DOHH2 (cell line): ENCODE measurements at regions not wholly inside any gene's neighbourhood (a gene's known extent, or its start where the extent isn't known, plus 50 kb on each side); places are given as distances from the start of the nearest gene placed in this dataset.

Source experiments
- H3F3A ChIP-seq: fragments of 200-600 bp; sonication (generic), shearing (Covaris generic); 2 replicates; pipeline ENCODE4 v1.6.0; 2016; ENCODE audit warnings: antibody characterized with exemption, mild to moderate bottlenecking; ENCODE audit not compliant: control insufficient read depth, insufficient read depth
- H3K27ac ChIP-seq: fragments of 200-600 bp; sonication (generic); 2 replicates; pipeline ENCODE4 v1.5.1; 2014; ENCODE audit warnings: low read depth, mild to moderate bottlenecking, low read length, moderate library complexity
- H3K27me3 ChIP-seq: fragments of 200-600 bp; sonication (generic); 2 replicates; pipeline ENCODE4 v1.6.1; 2014; ENCODE audit warnings: mild to moderate bottlenecking, low read length, mixed read lengths; ENCODE audit not compliant: control insufficient read depth
- H3K36me3 ChIP-seq: fragments of 200-600 bp; sonication (generic); 2 replicates; pipeline ENCODE4 v1.6.1; 2014; ENCODE audit warnings: mild to moderate bottlenecking, low read length, moderate library complexity, mixed read lengths; ENCODE audit not compliant: control insufficient read depth
- H3K4me1 ChIP-seq: fragments of 200-600 bp; sonication (generic); 2 replicates; pipeline ENCODE4 v1.6.1; 2014; ENCODE audit warnings: mild to moderate bottlenecking, low read length, mixed read lengths; ENCODE audit not compliant: control insufficient read depth
- H3K4me2 ChIP-seq: fragments of 200-600 bp; sonication (generic); 2 replicates; pipeline ENCODE4 v1.6.0; 2014; ENCODE audit warnings: mild to moderate bottlenecking, low read length, moderate library complexity
- H3K4me3 ChIP-seq: fragments of 200-600 bp; sonication (generic); 2 replicates; pipeline ENCODE4 v1.5.1; 2014; ENCODE audit warnings: mild to moderate bottlenecking, low read length, mixed read lengths
- H3K79me2 ChIP-seq: fragments of 200-600 bp; sonication (generic); 2 replicates; pipeline ENCODE4 v1.6.1; 2014; ENCODE audit warnings: mild to moderate bottlenecking, low read length, mixed read lengths; ENCODE audit not compliant: control insufficient read depth
- H3K9me2 ChIP-seq: fragments of 200-600 bp; sonication (generic); replicated peaks from 2 replicates; pipeline ENCODE4 v1.6.1; 2014; ENCODE audit warnings: mild to moderate bottlenecking, low read length, mixed read lengths; ENCODE audit not compliant: control insufficient read depth
- H3K9me3 ChIP-seq: fragments of 200-600 bp; sonication (generic); 2 replicates; pipeline ENCODE4 v1.6.1; 2014; ENCODE audit warnings: antibody characterized with exemption, low read length, mixed read lengths; ENCODE audit not compliant: control insufficient read depth, insufficient read depth
- H4K20me1 ChIP-seq: fragments of 200-600 bp; sonication (generic); 2 replicates; pipeline ENCODE4 v1.6.0; 2014; ENCODE audit warnings: low read depth, mild to moderate bottlenecking, antibody characterized with exemption, low read length, moderate library complexity; ENCODE audit not compliant: control insufficient read depth, insufficient read depth
- EZH2phosphoT487 ChIP-seq: fragments of 200-600 bp; sonication (generic); IDR thresholded peaks from 2 replicates; pipeline ENCODE4 v1.6.1; 2017; ENCODE audit warnings: borderline replicate concordance, mild to moderate bottlenecking, antibody characterized with exemption, low read length, moderate library complexity, mixed read lengths
- TF ChIP-seq, protein P1 (sequence below): fragments of 200-600 bp; sonication (generic); IDR thresholded peaks from one replicate; pipeline ENCODE4 v1.5.1; 2014; ENCODE audit warnings: antibody characterized with exemption, mild to moderate bottlenecking, low read depth, low read length; ENCODE audit not compliant: poor library complexity, severe bottlenecking

DNA sequence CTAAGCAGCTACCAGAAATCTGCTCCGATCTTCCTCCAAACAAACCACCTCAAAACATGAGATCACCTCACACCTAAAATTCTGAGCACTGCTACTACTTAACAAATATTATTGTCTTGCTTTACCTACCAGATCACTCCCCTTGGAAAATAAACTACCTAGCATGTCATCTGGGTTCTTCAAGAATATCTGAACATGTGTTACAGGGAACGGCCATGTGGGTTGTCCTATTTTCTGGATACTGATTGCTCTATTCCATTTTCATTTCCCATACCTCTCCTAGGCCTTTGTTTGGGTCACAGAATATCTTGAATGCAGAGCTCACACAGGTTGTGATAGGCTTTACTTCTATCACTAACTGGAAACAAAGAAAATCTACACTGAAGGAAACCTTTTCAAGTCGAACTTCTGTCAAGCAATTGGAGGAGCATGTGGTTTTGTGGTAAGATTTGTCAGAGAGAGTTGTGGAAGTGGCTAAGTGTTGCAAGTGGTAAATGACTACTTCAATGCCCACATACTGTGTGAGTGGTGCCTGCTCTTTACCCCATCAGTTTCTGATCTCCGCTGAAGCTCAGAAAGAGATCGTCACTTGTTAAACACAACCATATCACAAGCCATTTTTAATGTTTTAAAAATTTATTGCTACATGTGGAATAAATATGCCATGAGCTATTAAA lies 739.1 kb upstream of the ZEB2 start:
- no peak overlapping the region for H3K27ac ChIP-seq
- H3K36me3 ChIP-seq, result no peaks in the 10 kb centered on the region
- peaks cover 10% of the 10 kb centered on the region; the same call in 1 of the 2 replicates for H3K9me3 ChIP-seq
- no peaks in the 10 kb centered on the region for H3K27me3 ChIP-seq
- no peak for TF ChIP-seq EZH2phosphoT487
- TF ChIP-seq, protein P1, sequence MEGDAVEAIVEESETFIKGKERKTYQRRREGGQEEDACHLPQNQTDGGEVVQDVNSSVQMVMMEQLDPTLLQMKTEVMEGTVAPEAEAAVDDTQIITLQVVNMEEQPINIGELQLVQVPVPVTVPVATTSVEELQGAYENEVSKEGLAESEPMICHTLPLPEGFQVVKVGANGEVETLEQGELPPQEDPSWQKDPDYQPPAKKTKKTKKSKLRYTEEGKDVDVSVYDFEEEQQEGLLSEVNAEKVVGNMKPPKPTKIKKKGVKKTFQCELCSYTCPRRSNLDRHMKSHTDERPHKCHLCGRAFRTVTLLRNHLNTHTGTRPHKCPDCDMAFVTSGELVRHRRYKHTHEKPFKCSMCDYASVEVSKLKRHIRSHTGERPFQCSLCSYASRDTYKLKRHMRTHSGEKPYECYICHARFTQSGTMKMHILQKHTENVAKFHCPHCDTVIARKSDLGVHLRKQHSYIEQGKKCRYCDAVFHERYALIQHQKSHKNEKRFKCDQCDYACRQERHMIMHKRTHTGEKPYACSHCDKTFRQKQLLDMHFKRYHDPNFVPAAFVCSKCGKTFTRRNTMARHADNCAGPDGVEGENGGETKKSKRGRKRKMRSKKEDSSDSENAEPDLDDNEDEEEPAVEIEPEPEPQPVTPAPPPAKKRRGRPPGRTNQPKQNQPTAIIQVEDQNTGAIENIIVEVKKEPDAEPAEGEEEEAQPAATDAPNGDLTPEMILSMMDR, result no peak
- no peaks in the 10 kb centered on the region for H3K79me2 ChIP-seq
- H3K4me2 ChIP-seq, result no peak overlapping the region
- no peaks in the 10 kb centered on the region for H3F3A ChIP-seq
- no peak overlapping the region for H3K4me3 ChIP-seq
- H4K20me1 ChIP-seq, result no peaks in the 10 kb centered on the region
- no peaks in the 10 kb centered on the region for H3K9me2 ChIP-seq
- no peaks in the 10 kb centered on the region for H3K4me1 ChIP-seq

DNA sequence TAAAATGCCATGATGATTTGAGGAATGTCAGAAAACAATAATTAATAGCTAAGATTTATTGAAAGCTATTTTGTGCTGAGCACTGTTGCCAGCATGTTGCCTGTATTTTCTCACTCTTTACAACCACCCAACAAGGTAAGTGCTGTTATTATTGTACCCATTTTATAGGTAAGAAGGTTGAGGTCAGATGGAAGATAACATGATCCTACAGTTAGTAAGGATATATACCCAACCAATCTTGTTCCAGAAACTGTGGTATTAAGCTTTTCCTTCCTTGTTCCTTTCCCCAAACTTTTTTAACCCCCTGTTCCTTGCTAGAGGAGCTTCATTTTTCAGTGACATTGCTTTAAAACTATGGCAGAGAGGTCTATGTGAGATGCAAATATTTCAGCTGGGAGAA lies 738.0 kb upstream of the ZEB2 start:
- Histone ChIP-seq H3K27me3 (no peaks in the 10 kb centered on the region), H3K4me2 (no peak overlapping the region), H3K9me3 (peaks cover 10% of the 10 kb centered on the region; the same call in 1 of the 2 replicates), H3K36me3 (no peaks in the 10 kb centered on the region), H3K9me2 (no peaks in the 10 kb centered on the region), H4K20me1 (no peaks in the 10 kb centered on the region), H3F3A (no peaks in the 10 kb centered on the region), H3K4me3 (no peak overlapping the region), H3K79me2 (no peaks in the 10 kb centered on the region), H3K27ac (no peak overlapping the region), H3K4me1 (no peaks in the 10 kb centered on the region; the same call in 1 of the 2 replicates)
- TF ChIP-seq, protein P1, result no peak
- TF ChIP-seq EZH2phosphoT487, result no peak

DNA sequence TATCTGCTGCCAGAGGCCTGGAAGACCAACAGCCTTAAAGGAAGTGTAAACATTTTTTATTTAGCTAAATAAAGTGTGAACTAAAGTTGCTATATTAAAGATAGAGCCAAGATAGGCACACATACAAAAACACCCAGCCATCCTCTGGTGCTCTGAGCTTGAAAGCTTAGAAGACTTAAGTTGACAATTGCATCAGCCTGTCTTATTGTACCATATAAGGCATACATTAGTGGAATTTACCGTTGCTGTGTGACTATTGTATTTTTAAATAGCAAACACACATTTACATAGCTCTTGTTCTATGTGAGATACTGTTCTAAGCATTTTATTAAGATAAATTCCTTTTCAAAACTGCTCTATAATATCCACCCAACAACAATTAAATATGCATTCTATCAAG lies 736.6 kb upstream of the ZEB2 start:
- TF ChIP-seq, protein P1, result no peak
- TF ChIP-seq EZH2phosphoT487, result no peak
- Histone ChIP-seq H3K4me2 (no peak overlapping the region), H3K4me1 (peaks cover 8% of the 10 kb centered on the region), H3K27ac (no peak overlapping the region), H3K27me3 (no peaks in the 10 kb centered on the region), H3K4me3 (no peak overlapping the region), H3F3A (no peaks in the 10 kb centered on the region), H4K20me1 (no peaks in the 10 kb centered on the region), H3K9me3 (peaks cover 10% of the 10 kb centered on the region; the same call in 1 of the 2 replicates), H3K9me2 (no peaks in the 10 kb centered on the region), H3K36me3 (no peaks in the 10 kb centered on the region), H3K79me2 (no peaks in the 10 kb centered on the region)
